ENCODE measurements at regions not wholly inside any gene's neighbourhood (a gene's known extent, or its start where the extent isn't known, plus 50 kb on each side); places are given as distances from the start of the nearest gene placed in this dataset.
"Not testable (repeated sequence)": the region's sequence is repeated elsewhere in the genome, so short reads cannot be mapped to it uniquely, and the experiment has no call there.

DNA sequence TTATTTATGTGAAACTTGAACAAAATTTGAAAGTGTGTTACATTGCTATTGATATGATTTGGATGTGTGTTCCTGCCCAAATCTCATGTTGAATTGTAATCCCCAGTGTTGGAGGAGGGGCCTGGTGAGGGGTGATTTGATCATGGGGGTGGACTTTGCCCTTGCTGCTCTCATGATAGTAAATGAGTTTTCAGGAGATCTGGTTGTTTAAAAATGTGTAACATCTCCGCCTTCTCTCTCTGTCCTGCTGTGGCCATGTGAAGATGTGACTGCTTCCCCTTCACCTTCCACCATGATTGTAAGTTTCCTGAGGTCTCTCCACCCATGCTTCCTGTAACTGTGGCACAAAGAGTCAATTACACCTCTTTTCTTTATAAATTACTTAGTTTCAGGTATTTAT is 1731.0 kb downstream of the SLITRK5 start:
- no peaks in the 10 kb centered on the region for H3K36me3 ChIP-seq
- H3K27ac ChIP-seq: no peak overlapping the region
- no peaks in the 10 kb centered on the region for H3K4me1 ChIP-seq
- DNase-seq (ENCODE audit: low spot score in 2 of 2): no peak
- H3K4me3 ChIP-seq: no peak overlapping the region
- intact Hi-C loops (cut with DNase I; ENCODE audit: low total_unique reads): no loop called here
- H3K27me3 ChIP-seq: no peaks in the 10 kb centered on the region
- TF ChIP-seq POLR2A (IDR thresholded peaks at IDR 0.05) (no peak), POLR2AphosphoS5 (IDR thresholded peaks at IDR 0.05) (no peak)
- TF ChIP-seq, protein P1, sequence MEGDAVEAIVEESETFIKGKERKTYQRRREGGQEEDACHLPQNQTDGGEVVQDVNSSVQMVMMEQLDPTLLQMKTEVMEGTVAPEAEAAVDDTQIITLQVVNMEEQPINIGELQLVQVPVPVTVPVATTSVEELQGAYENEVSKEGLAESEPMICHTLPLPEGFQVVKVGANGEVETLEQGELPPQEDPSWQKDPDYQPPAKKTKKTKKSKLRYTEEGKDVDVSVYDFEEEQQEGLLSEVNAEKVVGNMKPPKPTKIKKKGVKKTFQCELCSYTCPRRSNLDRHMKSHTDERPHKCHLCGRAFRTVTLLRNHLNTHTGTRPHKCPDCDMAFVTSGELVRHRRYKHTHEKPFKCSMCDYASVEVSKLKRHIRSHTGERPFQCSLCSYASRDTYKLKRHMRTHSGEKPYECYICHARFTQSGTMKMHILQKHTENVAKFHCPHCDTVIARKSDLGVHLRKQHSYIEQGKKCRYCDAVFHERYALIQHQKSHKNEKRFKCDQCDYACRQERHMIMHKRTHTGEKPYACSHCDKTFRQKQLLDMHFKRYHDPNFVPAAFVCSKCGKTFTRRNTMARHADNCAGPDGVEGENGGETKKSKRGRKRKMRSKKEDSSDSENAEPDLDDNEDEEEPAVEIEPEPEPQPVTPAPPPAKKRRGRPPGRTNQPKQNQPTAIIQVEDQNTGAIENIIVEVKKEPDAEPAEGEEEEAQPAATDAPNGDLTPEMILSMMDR (IDR thresholded peaks at IDR 0.05): no peak
- H3K9me3 ChIP-seq: peaks cover 0 to 6% of the 10 kb centered on the region in 2 donors

DNA sequence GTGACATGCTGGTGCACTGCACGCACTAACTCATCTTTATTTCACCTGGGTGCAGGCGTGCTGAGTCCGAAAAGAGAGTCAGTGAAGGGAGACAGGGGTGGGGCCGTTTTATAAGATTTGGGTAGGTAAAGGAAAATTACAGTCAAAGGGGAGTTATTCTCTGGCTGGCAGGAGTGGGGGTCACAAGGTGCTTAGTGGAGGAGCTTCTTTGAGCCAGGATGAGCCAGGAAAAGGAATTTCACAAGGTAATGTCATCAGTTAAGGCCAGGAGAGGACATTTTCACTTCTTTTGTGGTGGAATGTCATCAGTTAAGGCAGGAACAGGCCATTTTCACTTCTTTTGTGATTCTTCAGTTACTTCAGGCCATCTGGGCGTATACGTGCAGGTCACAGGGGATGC is 1734.9 kb downstream of the SLITRK5 start:
- H3K27ac ChIP-seq; H3K27me3 ChIP-seq; H3K4me1 ChIP-seq; DNase-seq (ENCODE audit: low spot score in 2 of 2); intact Hi-C loops (cut with DNase I; ENCODE audit: low total_unique reads); H3K4me3 ChIP-seq; H3K9me3 ChIP-seq; H3K36me3 ChIP-seq: not testable (repeated sequence)

DNA sequence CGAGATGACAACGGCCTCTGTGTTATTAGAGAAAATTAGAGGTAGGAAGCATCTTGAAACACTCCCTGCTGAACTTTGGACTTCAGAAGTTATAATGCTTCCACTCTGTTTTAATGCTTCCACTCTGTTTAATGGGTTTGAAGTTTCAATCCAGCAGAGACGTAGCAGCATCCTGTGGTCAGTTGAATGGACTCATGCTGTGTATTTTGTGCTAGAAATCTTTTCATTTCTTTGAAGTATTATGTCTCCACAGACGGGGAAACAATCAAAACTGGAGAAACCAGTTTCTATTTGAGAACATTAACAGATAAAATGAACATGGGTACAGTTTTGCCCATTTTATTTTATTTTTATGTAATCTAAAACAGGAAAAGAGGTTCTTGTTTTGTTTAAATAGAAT is 1736.2 kb downstream of the SLITRK5 start:
- H3K27me3 ChIP-seq: no peaks in the 10 kb centered on the region
- intact Hi-C loops (cut with DNase I; ENCODE audit: low total_unique reads): no loop called here
- TF ChIP-seq POLR2A (IDR thresholded peaks at IDR 0.05) (no peak), POLR2AphosphoS5 (IDR thresholded peaks at IDR 0.05) (no peak)
- TF ChIP-seq, protein P1 (IDR thresholded peaks at IDR 0.05): no peak
- no peaks in the 10 kb centered on the region for H3K9me3 ChIP-seq
- no peak for DNase-seq (ENCODE audit: low spot score in 2 of 2)
- H3K4me1 ChIP-seq: no peaks in the 10 kb centered on the region
- H3K27ac ChIP-seq: no peak overlapping the region
- H3K36me3 ChIP-seq: no peaks in the 10 kb centered on the region
- no peak overlapping the region for H3K4me3 ChIP-seq

DNA sequence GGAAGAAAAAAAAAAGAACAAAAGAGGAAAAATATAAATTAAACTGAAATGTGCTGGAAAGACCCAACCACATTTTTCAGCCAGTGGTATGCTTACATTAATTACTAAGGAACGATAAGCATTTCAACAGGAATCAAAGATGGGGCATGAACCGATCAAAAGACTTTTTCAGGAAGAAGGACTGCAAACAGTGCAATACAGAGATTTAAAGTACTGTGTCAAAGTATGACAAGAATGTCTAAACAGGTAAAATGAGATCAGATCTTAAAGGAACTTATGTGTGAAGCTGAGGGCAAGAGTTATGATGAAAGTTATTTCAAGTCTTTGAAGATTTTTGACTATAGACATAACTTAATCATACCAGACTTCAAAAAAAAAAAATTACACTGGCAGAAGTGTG is 1761.8 kb downstream of the SLITRK5 start:
- H3K27ac ChIP-seq: no peak overlapping the region
- no peak overlapping the region for H3K4me3 ChIP-seq
- no peaks in the 10 kb centered on the region for H3K27me3 ChIP-seq
- TF ChIP-seq, protein P1 (IDR thresholded peaks at IDR 0.05): no peak
- no peak for TF ChIP-seq POLR2A (IDR thresholded peaks at IDR 0.05)
- no peak for TF ChIP-seq POLR2AphosphoS5 (IDR thresholded peaks at IDR 0.05)
- no peaks in the 10 kb centered on the region for H3K36me3 ChIP-seq
- DNase-seq (ENCODE audit: low spot score in 2 of 2): no peak
- no peaks in the 10 kb centered on the region for H3K4me1 ChIP-seq
- no peaks in the 10 kb centered on the region for H3K9me3 ChIP-seq
- intact Hi-C loops (cut with DNase I; ENCODE audit: low total_unique reads): no loop called here

DNA sequence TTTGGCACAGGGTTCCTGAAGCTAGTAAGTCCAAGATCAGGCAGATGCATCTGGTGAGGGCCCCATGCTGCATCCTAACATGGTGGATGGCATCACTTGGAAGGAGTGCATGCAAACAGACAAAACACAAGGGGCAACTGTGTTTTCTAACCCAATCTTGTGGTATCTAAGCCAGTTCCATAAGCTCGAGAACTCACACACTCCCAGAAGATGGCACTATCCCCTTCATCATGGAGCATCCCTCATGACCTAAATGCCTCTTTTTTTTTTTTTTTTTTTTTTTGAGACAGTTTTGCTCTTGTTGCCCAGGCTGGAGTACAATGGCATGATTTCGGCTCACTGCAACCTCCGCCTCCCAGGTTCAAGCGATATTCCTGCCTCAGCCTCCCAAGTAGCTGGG is 1763.5 kb downstream of the SLITRK5 start:
- H3K27me3 ChIP-seq; DNase-seq (ENCODE audit: low spot score in 2 of 2); H3K4me1 ChIP-seq; intact Hi-C loops (cut with DNase I; ENCODE audit: low total_unique reads); H3K4me3 ChIP-seq; H3K9me3 ChIP-seq; H3K27ac ChIP-seq; H3K36me3 ChIP-seq: not testable (repeated sequence)

DNA sequence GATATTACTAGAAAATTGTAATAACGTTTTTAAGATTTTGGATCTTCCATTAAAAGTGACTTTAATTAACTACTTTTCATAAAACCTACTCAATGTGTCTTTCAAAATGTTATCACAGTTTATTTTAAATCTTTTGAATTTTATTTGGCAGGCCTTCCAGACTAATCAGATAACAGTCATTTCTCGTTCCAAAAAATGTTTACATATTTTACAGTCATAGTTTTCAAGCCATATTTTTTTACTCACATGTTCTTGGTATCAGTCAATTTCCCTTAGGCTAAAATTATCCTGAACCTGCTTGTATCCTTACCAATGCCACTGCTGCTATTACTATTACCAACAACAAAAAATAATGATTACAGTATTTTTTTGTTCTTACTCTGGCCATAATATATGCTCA is 1783.5 kb downstream of the SLITRK5 start:
- intact Hi-C loops (cut with DNase I; ENCODE audit: low total_unique reads): no loop called here
- TF ChIP-seq POLR2AphosphoS5 (IDR thresholded peaks at IDR 0.05): no peak
- TF ChIP-seq POLR2A (IDR thresholded peaks at IDR 0.05): no peak
- TF ChIP-seq, protein P1 (IDR thresholded peaks at IDR 0.05): no peak
- no peaks in the 10 kb centered on the region for H3K9me3 ChIP-seq
- no peaks in the 10 kb centered on the region for H3K4me1 ChIP-seq
- DNase-seq (ENCODE audit: low spot score in 2 of 2): no peak
- no peaks in the 10 kb centered on the region for H3K27me3 ChIP-seq
- no peak overlapping the region for H3K27ac ChIP-seq
- no peak overlapping the region for H3K4me3 ChIP-seq
- no peaks in the 10 kb centered on the region for H3K36me3 ChIP-seq
